Activated T-cell treated with anti-CD3 and anti-CD28 coated beads, Interleukin-2, amount 50 U/mL, for 72 hours (primary cell): ENCODE measurements at regions not wholly inside any gene's neighbourhood (a gene's known extent, or its start where the extent isn't known, plus 50 kb on each side); places are given as distances from the start of the nearest gene placed in this dataset.

Experiments
- ATAC-seq, 2 donors: fragments of 150-1000 bp; cut with Tn5 transposase; replicated peaks in 1 of 2; 2 replicates each; pipeline ENCODE4 v1.10.0; 2021; ENCODE audit warnings: moderate library complexity in 2 of 2, mild to moderate bottlenecking in 1 of 2
- DNase-seq, 2 donors: peaks; one replicate each; pipeline ENCODE4 v3.0.0; 2021 to 2022; ENCODE audit warnings: mixed read lengths in 1 of 2
- H3K27ac Mint-ChIP-seq: one replicate; pipeline ENCODE4 v1.8.0; 2022; ENCODE audit warnings: mild to moderate bottlenecking, moderate library complexity, mixed read lengths
- H3K27me3 Mint-ChIP-seq: one replicate; pipeline ENCODE4 v1.8.0; 2022; ENCODE audit warnings: low read depth, mixed read lengths
- H3K36me3 Mint-ChIP-seq, 2 donors: one replicate each; pipeline ENCODE4 v1.8.0; 2022; ENCODE audit warnings: mixed read lengths in 2 of 2, mild to moderate bottlenecking in 1 of 2; ENCODE audit not compliant: insufficient read depth in 2 of 2
- H3K4me1 Mint-ChIP-seq: one replicate; pipeline ENCODE4 v1.8.0; 2022; ENCODE audit warnings: low read depth, mixed read lengths
- H3K4me3 Mint-ChIP-seq, 2 donors: one replicate each; pipeline ENCODE4 v1.8.0; 2022; ENCODE audit warnings: mild to moderate bottlenecking in 2 of 2, mixed read lengths in 2 of 2, moderate library complexity in 2 of 2
- H3K9me3 Mint-ChIP-seq, 2 donors: one replicate each; pipeline ENCODE4 v1.8.0; 2022; ENCODE audit warnings: mixed read lengths in 2 of 2

DNA sequence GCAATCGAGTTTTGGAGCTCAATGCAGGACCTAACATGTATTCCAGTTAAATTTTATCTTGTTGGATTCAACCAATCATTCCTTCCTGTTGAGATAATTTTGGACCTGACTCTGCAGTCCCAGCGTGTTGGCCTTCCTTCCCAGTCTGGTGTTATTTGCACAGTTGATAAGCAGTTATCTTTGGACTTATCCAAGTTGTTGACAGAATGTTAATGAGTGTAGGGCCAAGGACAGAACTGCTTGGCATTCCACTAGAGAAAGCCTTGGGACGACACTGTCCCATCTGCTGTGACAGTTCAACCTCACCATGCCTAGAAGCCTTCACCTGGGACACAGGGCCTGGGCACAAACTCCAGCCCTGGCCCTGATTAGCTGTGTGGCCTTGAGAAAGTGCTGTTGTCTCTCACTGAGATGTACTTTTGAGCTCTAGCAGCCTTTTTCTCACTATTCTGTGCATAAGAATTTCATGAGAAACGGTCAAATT lies 104.1 kb upstream of the SLC25A33 start:
- Mint-ChIP-seq H3K4me3 (no peak overlapping the region), H3K9me3 (no peaks in the 10 kb centered on the region), H3K27me3 (no peaks in the 10 kb centered on the region), H3K4me1 (peaks cover 2% of the 10 kb centered on the region), H3K36me3 (no peaks in the 10 kb centered on the region), H3K27ac (no peak overlapping the region)
- ATAC-seq (no peak), DNase-seq (no peak)

GRCh38 chr1:9435854-9436640 lies 103.2 kb upstream of the SLC25A33 start:
- Mint-ChIP-seq H3K27me3 (peaks cover 4% of the 10 kb centered on the region), H3K27ac (no peak overlapping the region), H3K9me3 (no peaks in the 10 kb centered on the region), H3K4me3 (no peak overlapping the region), H3K4me1 (no peaks in the 10 kb centered on the region), H3K36me3 (no peaks in the 10 kb centered on the region)
- no peak for DNase-seq
- ATAC-seq: no peak

- Mint-ChIP-seq H3K4me3 (no peak overlapping the region), H3K27ac (no peak overlapping the region), H3K27me3 (peaks cover 7% of the 10 kb centered on the region), H3K36me3 (no peaks in the 10 kb centered on the region), H3K4me1 (no peaks in the 10 kb centered on the region), H3K9me3 (no peaks in the 10 kb centered on the region)
- no peak for ATAC-seq
- no peak for DNase-seq
Measured at GRCh38 chr1:9437961-9438430, 101.3 kb upstream of the SLC25A33 start.

- Mint-ChIP-seq H3K27me3 (peaks cover 7% of the 10 kb centered on the region), H3K36me3 (no peaks in the 10 kb centered on the region), H3K4me3 (no peak overlapping the region), H3K27ac (no peak overlapping the region), H3K4me1 (no peaks in the 10 kb centered on the region), H3K9me3 (no peaks in the 10 kb centered on the region)
- ATAC-seq (no peak), DNase-seq (no peak)
Measured at GRCh38 chr1:9438431-9439073, 100.7 kb upstream of the SLC25A33 start.

DNA sequence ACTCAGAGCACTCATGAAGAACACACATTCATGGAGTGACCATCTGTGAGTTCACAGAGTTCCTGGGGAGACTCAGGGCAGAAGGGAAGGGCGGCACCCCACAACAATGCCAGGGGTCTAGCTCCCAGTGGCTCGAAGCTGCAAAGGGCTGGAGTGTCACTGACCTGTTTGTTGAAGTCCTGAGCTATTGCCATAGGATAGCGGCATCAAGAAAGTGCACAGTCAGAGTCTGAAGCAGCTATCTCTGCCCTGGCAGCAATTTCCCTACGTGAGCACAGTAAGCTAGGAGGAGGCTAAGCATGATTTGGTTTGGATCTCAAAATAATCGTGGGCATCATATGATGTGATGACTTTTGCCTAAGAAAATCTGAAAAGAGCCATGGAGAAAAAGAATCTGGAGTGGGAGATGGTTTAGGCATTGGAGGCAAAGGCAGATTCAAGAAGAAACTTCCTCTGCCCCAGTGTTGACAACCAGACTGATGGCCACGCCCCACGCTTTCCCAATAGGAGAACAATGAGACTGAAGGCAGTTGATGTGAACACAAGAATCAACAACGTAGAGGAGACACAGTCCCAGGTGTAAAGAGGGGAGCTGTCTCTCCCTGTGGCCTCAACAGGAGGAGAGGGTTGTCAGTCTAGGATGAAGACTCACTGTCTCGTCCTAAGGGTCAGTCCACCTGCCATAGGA lies 100.0 kb upstream of the SLC25A33 start:
- no peak overlapping the region for H3K27ac Mint-ChIP-seq
- ATAC-seq: no peak

GRCh38 chr1:9440261-9440660 lies 99.0 kb upstream of the SLC25A33 start:
- Mint-ChIP-seq H3K27me3 (peaks cover 7% of the 10 kb centered on the region), H3K27ac (no peak overlapping the region), H3K4me1 (no peaks in the 10 kb centered on the region), H3K9me3 (no peaks in the 10 kb centered on the region), H3K4me3 (no peak overlapping the region), H3K36me3 (no peaks in the 10 kb centered on the region)
- no peak for ATAC-seq
- DNase-seq: no peak

More for the DNA sequence above, 100.0 kb upstream of the SLC25A33 start:
- peaks cover 7% of the 10 kb centered on the region for H3K27me3 Mint-ChIP-seq
- DNase-seq: no peak
- H3K9me3 Mint-ChIP-seq: no peaks in the 10 kb centered on the region
- H3K36me3 Mint-ChIP-seq: no peaks in the 10 kb centered on the region
- H3K4me3 Mint-ChIP-seq: no peak overlapping the region
- H3K4me1 Mint-ChIP-seq: no peaks in the 10 kb centered on the region

DNA sequence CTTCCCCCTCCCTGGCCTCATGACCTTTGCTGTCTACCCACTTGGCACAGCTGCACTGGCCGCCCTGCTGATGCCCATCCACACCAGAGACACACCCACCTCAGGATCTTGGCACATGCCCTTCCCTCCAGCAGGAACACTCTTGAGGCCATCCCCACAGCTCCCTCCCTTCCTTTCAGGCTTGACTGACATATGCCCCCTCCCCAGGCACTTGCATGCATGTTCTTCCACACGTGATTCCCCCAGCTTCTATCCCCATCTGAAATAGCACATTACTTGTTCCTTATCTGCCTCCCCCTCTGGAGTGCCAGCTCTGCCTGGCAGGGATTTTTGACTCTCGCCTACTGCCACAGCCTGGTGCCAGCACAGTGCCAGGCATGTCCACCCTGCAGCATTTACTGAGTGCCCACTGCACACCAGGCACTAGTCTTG lies 98.5 kb upstream of the SLC25A33 start:
- Mint-ChIP-seq H3K4me1 (no peaks in the 10 kb centered on the region), H3K27me3 (peaks cover 7% of the 10 kb centered on the region), H3K27ac (no peak overlapping the region), H3K36me3 (no peaks in the 10 kb centered on the region), H3K4me3 (no peak overlapping the region), H3K9me3 (no peaks in the 10 kb centered on the region)
- DNase-seq (no peak), ATAC-seq (no peak)

GRCh38 chr1:9441451-9442133 lies 97.7 kb upstream of the SLC25A33 start:
- peaks cover 7% of the 10 kb centered on the region for H3K27me3 Mint-ChIP-seq
- no peak overlapping the region for H3K4me3 Mint-ChIP-seq
- no peak overlapping the region for H3K27ac Mint-ChIP-seq
- no peaks in the 10 kb centered on the region for H3K9me3 Mint-ChIP-seq
- DNase-seq (no peak), ATAC-seq (no peak)
- no peaks in the 10 kb centered on the region for H3K4me1 Mint-ChIP-seq
- H3K36me3 Mint-ChIP-seq: no peaks in the 10 kb centered on the region

- no peak overlapping the region for H3K4me3 Mint-ChIP-seq
- no peak for ATAC-seq
- no peak for DNase-seq
- peaks cover 7% of the 10 kb centered on the region for H3K27me3 Mint-ChIP-seq
- H3K36me3 Mint-ChIP-seq: no peaks in the 10 kb centered on the region
- no peaks in the 10 kb centered on the region for H3K9me3 Mint-ChIP-seq
- no peak overlapping the region for H3K27ac Mint-ChIP-seq
- H3K4me1 Mint-ChIP-seq: no peaks in the 10 kb centered on the region
Measured at GRCh38 chr1:9442278-9442846, 96.9 kb upstream of the SLC25A33 start.

GRCh38 chr1:9442986-9443385 lies 96.3 kb upstream of the SLC25A33 start:
- no peak for DNase-seq
- Mint-ChIP-seq H3K27me3 (peaks cover 7% of the 10 kb centered on the region), H3K4me1 (no peaks in the 10 kb centered on the region), H3K9me3 (no peaks in the 10 kb centered on the region), H3K36me3 (no peaks in the 10 kb centered on the region), H3K27ac (no peak overlapping the region), H3K4me3 (no peak overlapping the region)
- no peak for ATAC-seq

GRCh38 chr1:9443913-9444445 lies 95.3 kb upstream of the SLC25A33 start:
- Mint-ChIP-seq H3K36me3 (no peaks in the 10 kb centered on the region), H3K4me1 (no peaks in the 10 kb centered on the region), H3K4me3 (no peak overlapping the region), H3K27me3 (peaks cover 7% of the 10 kb centered on the region), H3K27ac (no peak overlapping the region), H3K9me3 (no peaks in the 10 kb centered on the region)
- ATAC-seq: no peak
- no peak for DNase-seq

- no peak for ATAC-seq
- H3K27ac Mint-ChIP-seq: no peak overlapping the region
- no peaks in the 10 kb centered on the region for H3K4me1 Mint-ChIP-seq
- H3K9me3 Mint-ChIP-seq: no peaks in the 10 kb centered on the region
- H3K36me3 Mint-ChIP-seq: no peaks in the 10 kb centered on the region
- no peak overlapping the region for H3K4me3 Mint-ChIP-seq
- no peak for DNase-seq
- H3K27me3 Mint-ChIP-seq: peaks cover 7% of the 10 kb centered on the region
Measured at GRCh38 chr1:9444532-9444931, 94.7 kb upstream of the SLC25A33 start.
